Neural cell (in vitro differentiated cells): ENCODE measurements at regions not wholly inside any gene's neighbourhood (a gene's known extent, or its start where the extent isn't known, plus 50 kb on each side); places are given as distances from the start of the nearest gene placed in this dataset.

Experiments used
- H2AFZ ChIP-seq: fragments of 200-600, 300-800 bp; sonication (generic), shearing (Covaris generic); 2 replicates; pipeline ENCODE4 v1.6.0; 2014; ENCODE audit warnings: low read depth, mild to moderate bottlenecking, antibody characterized with exemption, low read length, moderate library complexity
- H3F3A ChIP-seq: fragments of 200-600 bp; shearing (Covaris generic); 2 replicates; pipeline ENCODE4 v1.6.1; 2016; ENCODE audit warnings: mild to moderate bottlenecking, moderate library complexity, mixed read lengths, antibody characterized with exemption, low read length; ENCODE audit not compliant: insufficient read depth, poor library complexity, severe bottlenecking
- H3K27ac ChIP-seq: fragments of 200-600, 300-800 bp; sonication (generic), shearing (Covaris generic); 2 replicates; pipeline ENCODE4 v1.5.1; 2014; ENCODE audit warnings: mild to moderate bottlenecking, low read length, moderate library complexity
- H3K27me3 ChIP-seq: fragments of 300-800, 200-600 bp; sonication (generic), shearing (Covaris generic); 2 replicates; pipeline ENCODE4 v1.6.0; 2014; ENCODE audit warnings: mild to moderate bottlenecking, low read depth, low read length, moderate library complexity; ENCODE audit not compliant: insufficient read depth
- H3K36me3 ChIP-seq: fragments of 300-800, 200-600 bp; sonication (generic), shearing (Covaris generic); 2 replicates; pipeline ENCODE4 v1.5.1; 2014; ENCODE audit warnings: mild to moderate bottlenecking, antibody characterized with exemption, low read length, moderate library complexity; ENCODE audit not compliant: insufficient read depth
- H3K4me2 ChIP-seq: fragments of 300-800, 200-600 bp; sonication (generic), shearing (Covaris generic); 2 replicates; pipeline ENCODE4 v1.6.0; 2014; ENCODE audit warnings: mild to moderate bottlenecking, low read length
- H3K4me3 ChIP-seq: fragments of 300-800, 200-600 bp; sonication (generic), shearing (Covaris generic); 2 replicates; pipeline ENCODE4 v1.5.1; 2014; ENCODE audit warnings: mild to moderate bottlenecking, low read length, moderate library complexity
- H3K79me2 ChIP-seq: fragments of 200-600 bp; shearing (Covaris generic); replicated peaks from 2 replicates; pipeline ENCODE4 v1.6.0; 2014; ENCODE audit warnings: mild to moderate bottlenecking, low read length, moderate library complexity; ENCODE audit not compliant: insufficient read depth
- H3K9ac ChIP-seq: fragments of 300-800, 200-600 bp; sonication (generic), shearing (Covaris generic); 2 replicates; pipeline ENCODE4 v1.6.1; 2016; ENCODE audit warnings: mild to moderate bottlenecking, low read length, mixed read lengths
- H3K9me2 ChIP-seq: fragments of 200-600 bp; shearing (Covaris generic); 2 replicates; pipeline ENCODE4 v1.6.1; 2016; ENCODE audit warnings: mild to moderate bottlenecking, low read length, mixed read lengths; ENCODE audit not compliant: insufficient read depth
- H3K9me3 ChIP-seq: fragments of 200-600, 300-800 bp; sonication (generic), shearing (Covaris generic); 2 replicates; pipeline ENCODE4 v1.6.1; 2016; ENCODE audit warnings: mild to moderate bottlenecking, mixed run types, low read length, moderate library complexity, mixed read lengths
- H4K20me1 ChIP-seq: fragments of 200-600 bp; shearing (Covaris generic); 2 replicates; pipeline ENCODE4 v1.6.1; 2016; ENCODE audit warnings: mild to moderate bottlenecking, mixed run types; ENCODE audit not compliant: insufficient read depth
- EP300 ChIP-seq: fragments of 450-650 bp; conservative IDR thresholded peaks from 2 replicates; pipeline ENCODE4 v1.6.1; 2014; ENCODE audit warnings: antibody characterized with exemption, mild to moderate bottlenecking, moderate library complexity; ENCODE audit not compliant: poor library complexity, severe bottlenecking
- EZH2 ChIP-seq: fragments of 200-600, 300-800 bp; shearing (Covaris generic), sonication (generic); IDR thresholded peaks from 2 replicates; pipeline ENCODE4 v1.6.1; 2014; ENCODE audit warnings: antibody characterized with exemption, low read length, borderline replicate concordance, mild to moderate bottlenecking; ENCODE audit not compliant: insufficient read depth, poor library complexity, severe bottlenecking
- MXI1 ChIP-seq: fragments of 450-650 bp; conservative IDR thresholded peaks from 2 replicates; pipeline ENCODE4 v1.6.1; 2014; ENCODE audit warnings: antibody characterized with exemption, mild to moderate bottlenecking; ENCODE audit not compliant: poor library complexity, severe bottlenecking
- POLR2AphosphoS5 ChIP-seq: IDR thresholded peaks from 2 replicates; pipeline ENCODE4 v1.6.1; 2012
- RAD21 ChIP-seq: fragments of 450-650 bp; conservative IDR thresholded peaks from 2 replicates; pipeline ENCODE4 v1.6.1; 2014; ENCODE audit warnings: antibody characterized with exemption, mild to moderate bottlenecking, moderate library complexity
- SMC3 ChIP-seq: fragments of 450-650 bp; conservative IDR thresholded peaks from 2 replicates; pipeline ENCODE4 v1.6.1; 2014; ENCODE audit warnings: antibody characterized with exemption, mild to moderate bottlenecking, moderate library complexity; ENCODE audit not compliant: poor library complexity
- TAF1 ChIP-seq: IDR thresholded peaks from 2 replicates; pipeline ENCODE4 v1.6.1; 2012; ENCODE audit warnings: low read depth
- TF ChIP-seq, protein P1 (sequence below): IDR thresholded peaks from 2 replicates; pipeline ENCODE4 v1.6.1; 2012; ENCODE audit warnings: borderline replicate concordance
- TF ChIP-seq, protein P2 (sequence below): fragments of 450-650 bp; IDR thresholded peaks from 2 replicates; pipeline ENCODE4 v1.5.1; 2014; ENCODE audit warnings: antibody characterized with exemption, mild to moderate bottlenecking, moderate library complexity; ENCODE audit not compliant: poor library complexity, severe bottlenecking

DNA sequence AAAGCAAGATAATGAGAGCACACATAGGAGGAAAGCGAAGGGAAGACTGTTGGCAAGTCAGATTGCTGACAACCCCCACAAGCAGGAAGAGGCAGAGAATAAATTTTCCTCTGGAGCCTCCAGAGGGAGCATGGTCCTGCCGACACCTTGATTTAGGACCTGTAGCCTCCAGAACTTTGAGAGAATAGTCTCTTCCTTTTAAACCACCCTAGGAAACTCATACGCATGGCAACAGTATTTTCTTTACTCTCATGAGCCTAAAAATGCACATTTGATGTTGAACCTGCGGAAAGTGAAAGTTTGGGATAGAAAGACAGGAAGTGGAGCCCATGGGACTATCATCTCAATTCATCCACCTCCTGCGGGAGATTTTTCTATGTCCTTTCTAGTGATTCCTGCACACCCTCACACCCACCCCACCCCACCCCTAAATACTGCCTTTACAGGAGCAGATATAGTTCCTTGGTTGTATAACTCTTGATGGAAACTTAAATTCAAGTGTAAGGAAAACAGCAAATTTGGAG is 116.7 kb upstream of the LPP start:
- no peak overlapping the region for H3K4me3 ChIP-seq
- no peaks in the 10 kb centered on the region for H3F3A ChIP-seq
- H3K4me2 ChIP-seq = no peak overlapping the region
- no peaks in the 10 kb centered on the region for H3K36me3 ChIP-seq
- H4K20me1 ChIP-seq = no peaks in the 10 kb centered on the region
- no peaks in the 10 kb centered on the region for H3K27me3 ChIP-seq
- no peak overlapping the region for H3K9ac ChIP-seq
- H3K9me2 ChIP-seq = no peaks in the 10 kb centered on the region
- no peak overlapping the region for H3K27ac ChIP-seq
- no peak overlapping the region for H2AFZ ChIP-seq
- TF ChIP-seq EZH2 = no peak
- TF ChIP-seq SMC3 = no peak
- no peak for TF ChIP-seq EP300
- no peak for TF ChIP-seq RAD21
- TF ChIP-seq TAF1 = no peak
- TF ChIP-seq, protein P1, sequence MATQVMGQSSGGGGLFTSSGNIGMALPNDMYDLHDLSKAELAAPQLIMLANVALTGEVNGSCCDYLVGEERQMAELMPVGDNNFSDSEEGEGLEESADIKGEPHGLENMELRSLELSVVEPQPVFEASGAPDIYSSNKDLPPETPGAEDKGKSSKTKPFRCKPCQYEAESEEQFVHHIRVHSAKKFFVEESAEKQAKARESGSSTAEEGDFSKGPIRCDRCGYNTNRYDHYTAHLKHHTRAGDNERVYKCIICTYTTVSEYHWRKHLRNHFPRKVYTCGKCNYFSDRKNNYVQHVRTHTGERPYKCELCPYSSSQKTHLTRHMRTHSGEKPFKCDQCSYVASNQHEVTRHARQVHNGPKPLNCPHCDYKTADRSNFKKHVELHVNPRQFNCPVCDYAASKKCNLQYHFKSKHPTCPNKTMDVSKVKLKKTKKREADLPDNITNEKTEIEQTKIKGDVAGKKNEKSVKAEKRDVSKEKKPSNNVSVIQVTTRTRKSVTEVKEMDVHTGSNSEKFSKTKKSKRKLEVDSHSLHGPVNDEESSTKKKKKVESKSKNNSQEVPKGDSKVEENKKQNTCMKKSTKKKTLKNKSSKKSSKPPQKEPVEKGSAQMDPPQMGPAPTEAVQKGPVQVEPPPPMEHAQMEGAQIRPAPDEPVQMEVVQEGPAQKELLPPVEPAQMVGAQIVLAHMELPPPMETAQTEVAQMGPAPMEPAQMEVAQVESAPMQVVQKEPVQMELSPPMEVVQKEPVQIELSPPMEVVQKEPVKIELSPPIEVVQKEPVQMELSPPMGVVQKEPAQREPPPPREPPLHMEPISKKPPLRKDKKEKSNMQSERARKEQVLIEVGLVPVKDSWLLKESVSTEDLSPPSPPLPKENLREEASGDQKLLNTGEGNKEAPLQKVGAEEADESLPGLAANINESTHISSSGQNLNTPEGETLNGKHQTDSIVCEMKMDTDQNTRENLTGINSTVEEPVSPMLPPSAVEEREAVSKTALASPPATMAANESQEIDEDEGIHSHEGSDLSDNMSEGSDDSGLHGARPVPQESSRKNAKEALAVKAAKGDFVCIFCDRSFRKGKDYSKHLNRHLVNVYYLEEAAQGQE = no peak
- TF ChIP-seq POLR2AphosphoS5 = no peak
- no peak for TF ChIP-seq MXI1
- TF ChIP-seq, protein P2, sequence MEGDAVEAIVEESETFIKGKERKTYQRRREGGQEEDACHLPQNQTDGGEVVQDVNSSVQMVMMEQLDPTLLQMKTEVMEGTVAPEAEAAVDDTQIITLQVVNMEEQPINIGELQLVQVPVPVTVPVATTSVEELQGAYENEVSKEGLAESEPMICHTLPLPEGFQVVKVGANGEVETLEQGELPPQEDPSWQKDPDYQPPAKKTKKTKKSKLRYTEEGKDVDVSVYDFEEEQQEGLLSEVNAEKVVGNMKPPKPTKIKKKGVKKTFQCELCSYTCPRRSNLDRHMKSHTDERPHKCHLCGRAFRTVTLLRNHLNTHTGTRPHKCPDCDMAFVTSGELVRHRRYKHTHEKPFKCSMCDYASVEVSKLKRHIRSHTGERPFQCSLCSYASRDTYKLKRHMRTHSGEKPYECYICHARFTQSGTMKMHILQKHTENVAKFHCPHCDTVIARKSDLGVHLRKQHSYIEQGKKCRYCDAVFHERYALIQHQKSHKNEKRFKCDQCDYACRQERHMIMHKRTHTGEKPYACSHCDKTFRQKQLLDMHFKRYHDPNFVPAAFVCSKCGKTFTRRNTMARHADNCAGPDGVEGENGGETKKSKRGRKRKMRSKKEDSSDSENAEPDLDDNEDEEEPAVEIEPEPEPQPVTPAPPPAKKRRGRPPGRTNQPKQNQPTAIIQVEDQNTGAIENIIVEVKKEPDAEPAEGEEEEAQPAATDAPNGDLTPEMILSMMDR = no peak
- no peaks in the 10 kb centered on the region for H3K9me3 ChIP-seq
- no peaks in the 10 kb centered on the region for H3K79me2 ChIP-seq

DNA sequence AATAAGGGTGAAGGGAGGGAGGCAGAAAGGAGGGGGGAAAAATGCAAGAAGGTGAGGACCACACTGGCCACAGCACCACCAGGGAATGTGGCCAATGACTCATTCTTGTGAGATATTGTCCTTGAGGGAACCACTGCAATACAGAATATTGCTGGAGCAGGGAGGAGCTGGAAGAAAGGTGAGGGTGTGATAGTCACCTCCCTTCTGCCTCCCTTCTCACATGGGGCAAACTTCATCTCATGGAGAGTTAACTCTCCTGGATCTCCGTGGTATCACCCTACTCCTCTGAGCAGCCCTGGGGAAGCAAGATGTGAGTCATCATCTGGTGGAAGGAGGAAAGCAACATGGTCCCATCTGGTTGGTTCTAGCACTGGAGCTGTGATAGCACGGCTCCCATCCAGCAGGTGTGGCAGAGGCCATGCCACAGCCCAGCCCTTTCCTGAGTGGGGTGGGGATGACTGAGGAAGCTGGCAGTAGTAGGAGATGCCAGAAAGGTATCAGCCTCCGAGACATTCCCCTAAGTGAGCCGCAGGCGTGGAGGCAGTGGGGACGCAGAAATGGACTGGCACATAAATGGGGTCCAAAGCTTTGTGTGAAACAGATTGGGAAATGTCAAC is 115.9 kb upstream of the LPP start:
- Histone ChIP-seq H3K4me2 (no peak overlapping the region), H2AFZ (no peak overlapping the region), H3K9me2 (no peaks in the 10 kb centered on the region), H3K27ac (no peak overlapping the region), H3K36me3 (no peaks in the 10 kb centered on the region), H3F3A (no peaks in the 10 kb centered on the region), H3K27me3 (no peaks in the 10 kb centered on the region), H3K9ac (no peak overlapping the region), H3K4me3 (no peak overlapping the region), H3K9me3 (no peaks in the 10 kb centered on the region), H4K20me1 (no peaks in the 10 kb centered on the region), H3K79me2 (no peaks in the 10 kb centered on the region)
- TF ChIP-seq TAF1 = no peak
- TF ChIP-seq, protein P2 = no peak
- TF ChIP-seq MXI1 = no peak
- no peak for TF ChIP-seq SMC3
- no peak for TF ChIP-seq POLR2AphosphoS5
- TF ChIP-seq EP300 = no peak
- no peak for TF ChIP-seq EZH2
- TF ChIP-seq RAD21 = no peak
- TF ChIP-seq, protein P1 = no peak
